Activated CD8-positive, alpha-beta memory T cell treated with anti-CD3 and anti-CD28 coated beads for 36 hours (primary cell): ENCODE measurements at regions not wholly inside any gene's neighbourhood (a gene's known extent, or its start where the extent isn't known, plus 50 kb on each side); places are given as distances from the start of the nearest gene placed in this dataset.

Source experiments
- CTCF ChIA-PET: fragments of 350-600 bp; sonication (Branson Sonifier 250); formaldehyde crosslinking; loops from one replicate; lab custom pipeline; 2021; ENCODE audit warnings: antibody characterized with exemption; lab: Charles Lee
- POLR2A ChIA-PET: fragments of 350-600 bp; sonication (Branson Sonifier 250); formaldehyde crosslinking; loops from one replicate; lab custom pipeline; 2021; ENCODE audit warnings: antibody characterized with exemption; lab: Charles Lee

GRCh38 chr2:155730804-155731203, 601.7 kb downstream of the NR4A2 start:
- CTCF ChIA-PET, result no interaction called here
- POLR2A ChIA-PET, result no interaction called here

- CTCF ChIA-PET, result no interaction called here
- POLR2A ChIA-PET, result no interaction called here
Observed at GRCh38 chr2:155727187-155727895, 605.2 kb downstream of the NR4A2 start.

- CTCF ChIA-PET, result no interaction called here
- POLR2A ChIA-PET, result no interaction called here
Observed at GRCh38 chr2:155722290-155722689, 610.2 kb downstream of the NR4A2 start.

- CTCF ChIA-PET, result no interaction called here
- POLR2A ChIA-PET, result no interaction called here
Observed at GRCh38 chr2:155715705-155716104, 616.8 kb downstream of the NR4A2 start.

- ChIA-PET CTCF (no interaction called here), POLR2A (no interaction called here)
Observed at GRCh38 chr2:155714983-155715382, 617.5 kb downstream of the NR4A2 start.

- CTCF ChIA-PET, result no interaction called here
- POLR2A ChIA-PET, result no interaction called here
Observed at GRCh38 chr2:155708071-155708470, 624.5 kb downstream of the NR4A2 start.

- POLR2A ChIA-PET, result no interaction called here
- CTCF ChIA-PET, result no interaction called here
Observed at GRCh38 chr2:155703917-155704316, 628.6 kb downstream of the NR4A2 start.

GRCh38 chr2:155703048-155703447, 629.5 kb downstream of the NR4A2 start:
- ChIA-PET CTCF (no interaction called here), POLR2A (no interaction called here)

GRCh38 chr2:155701721-155702120, 630.8 kb downstream of the NR4A2 start:
- ChIA-PET CTCF (no interaction called here), POLR2A (no interaction called here)

- CTCF ChIA-PET, result no interaction called here
Observed at GRCh38 chr2:155696571-155696970, 636.0 kb downstream of the NR4A2 start.

GRCh38 chr2:155695505-155695904, 637.0 kb downstream of the NR4A2 start:
- ChIA-PET CTCF (no interaction called here), POLR2A (no interaction called here)

More at GRCh38 chr2:155696571-155696970, 636.0 kb downstream of the NR4A2 start:
- POLR2A ChIA-PET, result no interaction called here

- CTCF ChIA-PET, result no interaction called here
- POLR2A ChIA-PET, result no interaction called here
Observed at GRCh38 chr2:155692856-155693255, 639.7 kb downstream of the NR4A2 start.

- ChIA-PET POLR2A (no interaction called here), CTCF (no interaction called here)
Observed at GRCh38 chr2:155692106-155692505, 640.4 kb downstream of the NR4A2 start.

- ChIA-PET CTCF (no interaction called here), POLR2A (no interaction called here)
Observed at GRCh38 chr2:155690785-155691184, 641.7 kb downstream of the NR4A2 start.

GRCh38 chr2:155689791-155690190, 642.7 kb downstream of the NR4A2 start:
- ChIA-PET CTCF (no interaction called here), POLR2A (no interaction called here)

GRCh38 chr2:155687181-155687580, 645.3 kb downstream of the NR4A2 start:
- ChIA-PET POLR2A (no interaction called here), CTCF (no interaction called here)

- CTCF ChIA-PET, result no interaction called here
Observed at GRCh38 chr2:155679647-155680046, 652.9 kb downstream of the NR4A2 start.

GRCh38 chr2:155675920-155676319, 656.6 kb downstream of the NR4A2 start:
- ChIA-PET CTCF (no interaction called here), POLR2A (no interaction called here)

More at GRCh38 chr2:155679647-155680046, 652.9 kb downstream of the NR4A2 start:
- POLR2A ChIA-PET, result no interaction called here

- ChIA-PET POLR2A (interaction anchor here (0.6 kb wide), 1 partner anchor 249 kb away, joined by 3 read pairs; no protein-coding TSS in a partner anchor), CTCF (no interaction called here)
Observed at GRCh38 chr2:155665704-155666103, 666.8 kb downstream of the NR4A2 start.

GRCh38 chr2:155663265-155663664, 669.3 kb downstream of the NR4A2 start:
- ChIA-PET CTCF (no interaction called here), POLR2A (no interaction called here)

GRCh38 chr2:155662224-155662623, 670.3 kb downstream of the NR4A2 start:
- CTCF ChIA-PET, result no interaction called here
- POLR2A ChIA-PET, result no interaction called here

- POLR2A ChIA-PET, result no interaction called here
- CTCF ChIA-PET, result no interaction called here
Observed at GRCh38 chr2:155653176-155653575, 679.3 kb downstream of the NR4A2 start.
